ENCODE measurements at regions not wholly inside any gene's neighbourhood (a gene's known extent, or its start where the extent isn't known, plus 50 kb on each side); places are given as distances from the start of the nearest gene placed in this dataset.

- H3K27me3 ChIP-seq (ENCODE audit: insufficient read depth, poor library complexity, severe bottlenecking) = peaks cover 54% of the 10 kb centered on the region
- H3K36me3 ChIP-seq (ENCODE audit: low read depth) = no peaks in the 10 kb centered on the region
- no peak overlapping the region for H3K4me3 ChIP-seq (ENCODE audit: severe bottlenecking)
- H3K4me1 ChIP-seq (ENCODE audit: insufficient read depth, poor library complexity, severe bottlenecking) = no peaks in the 10 kb centered on the region
- ATAC-seq (ENCODE audit: low read depth) (no peak), DNase-seq (ENCODE audit: low spot score) (no peak)
- H3K27ac ChIP-seq (ENCODE audit: poor library complexity, severe bottlenecking) = no peak overlapping the region
- H3K9me3 ChIP-seq (ENCODE audit: severe bottlenecking) = peaks cover 3% of the 10 kb centered on the region
- no peak for TF ChIP-seq CTCF (IDR thresholded peaks at IDR 0.05; ENCODE audit: poor library complexity, severe bottlenecking)
These were observed 274.9 kb upstream of the NOVA1 start for GRCh38 chr14:26872515-26873361.

GRCh38 chr14:26873362-26873960 lies 275.6 kb upstream of the NOVA1 start:
- H3K36me3 ChIP-seq (ENCODE audit: low read depth) = no peaks in the 10 kb centered on the region
- no peaks in the 10 kb centered on the region for H3K4me1 ChIP-seq (ENCODE audit: insufficient read depth, poor library complexity, severe bottlenecking)
- H3K4me3 ChIP-seq (ENCODE audit: severe bottlenecking) = no peak overlapping the region
- DNase-seq (ENCODE audit: low spot score) (no peak), ATAC-seq (ENCODE audit: low read depth) (no peak)
- no peak for TF ChIP-seq CTCF (IDR thresholded peaks at IDR 0.05; ENCODE audit: poor library complexity, severe bottlenecking)
- no peaks in the 10 kb centered on the region for H3K9me3 ChIP-seq (ENCODE audit: severe bottlenecking)
- H3K27me3 ChIP-seq (ENCODE audit: insufficient read depth, poor library complexity, severe bottlenecking) = peaks cover 47% of the 10 kb centered on the region
- H3K27ac ChIP-seq (ENCODE audit: poor library complexity, severe bottlenecking) = no peak overlapping the region

- H3K27ac ChIP-seq (ENCODE audit: poor library complexity, severe bottlenecking) = no peak overlapping the region
- H3K9me3 ChIP-seq (ENCODE audit: severe bottlenecking) = peaks cover 4% of the 10 kb centered on the region
- H3K4me3 ChIP-seq (ENCODE audit: severe bottlenecking) = no peak overlapping the region
- DNase-seq (ENCODE audit: low spot score) (no peak), ATAC-seq (ENCODE audit: low read depth) (no peak)
- H3K27me3 ChIP-seq (ENCODE audit: insufficient read depth, poor library complexity, severe bottlenecking) = peaks cover 11% of the 10 kb centered on the region
- no peak for TF ChIP-seq CTCF (IDR thresholded peaks at IDR 0.05; ENCODE audit: poor library complexity, severe bottlenecking)
- no peaks in the 10 kb centered on the region for H3K36me3 ChIP-seq (ENCODE audit: low read depth)
- no peaks in the 10 kb centered on the region for H3K4me1 ChIP-seq (ENCODE audit: insufficient read depth, poor library complexity, severe bottlenecking)
These were observed 290.0 kb upstream of the NOVA1 start for GRCh38 chr14:26887847-26888246.

- H3K27ac ChIP-seq (ENCODE audit: poor library complexity, severe bottlenecking) = no peak overlapping the region
- H3K27me3 ChIP-seq (ENCODE audit: insufficient read depth, poor library complexity, severe bottlenecking) = peaks cover 17% of the 10 kb centered on the region
- H3K4me3 ChIP-seq (ENCODE audit: severe bottlenecking) = no peak overlapping the region
- ATAC-seq (ENCODE audit: low read depth) (no peak), DNase-seq (ENCODE audit: low spot score) (no peak)
- TF ChIP-seq CTCF (IDR thresholded peaks at IDR 0.05; ENCODE audit: poor library complexity, severe bottlenecking) = no peak
- no peaks in the 10 kb centered on the region for H3K4me1 ChIP-seq (ENCODE audit: insufficient read depth, poor library complexity, severe bottlenecking)
- no peaks in the 10 kb centered on the region for H3K36me3 ChIP-seq (ENCODE audit: low read depth)
- peaks cover 2% of the 10 kb centered on the region for H3K9me3 ChIP-seq (ENCODE audit: severe bottlenecking)
These were observed 290.8 kb upstream of the NOVA1 start for GRCh38 chr14:26888592-26888991.

- ATAC-seq (ENCODE audit: low read depth) (peak; percentile 53; the same call in 2 of the 3 replicates), DNase-seq (ENCODE audit: low spot score) (no peak)
- no peaks in the 10 kb centered on the region for H3K9me3 ChIP-seq (ENCODE audit: severe bottlenecking)
These were observed 298.6 kb upstream of the NOVA1 start for GRCh38 chr14:26896447-26896846.

More at GRCh38 chr14:26896447-26896846, 298.6 kb upstream of the NOVA1 start:
- Histone ChIP-seq H3K36me3 (ENCODE audit: low read depth) (no peaks in the 10 kb centered on the region), H3K27me3 (ENCODE audit: insufficient read depth, poor library complexity, severe bottlenecking) (peaks cover 25% of the 10 kb centered on the region), H3K27ac (ENCODE audit: poor library complexity, severe bottlenecking) (no peak overlapping the region), H3K4me3 (ENCODE audit: severe bottlenecking) (no peak overlapping the region), H3K4me1 (ENCODE audit: insufficient read depth, poor library complexity, severe bottlenecking) (no peaks in the 10 kb centered on the region)
- no peak for TF ChIP-seq CTCF (IDR thresholded peaks at IDR 0.05; ENCODE audit: poor library complexity, severe bottlenecking)
